ENCODE measurements at regions not wholly inside any gene's neighbourhood (a gene's known extent, or its start where the extent isn't known, plus 50 kb on each side); places are given as distances from the start of the nearest gene placed in this dataset.

DNA sequence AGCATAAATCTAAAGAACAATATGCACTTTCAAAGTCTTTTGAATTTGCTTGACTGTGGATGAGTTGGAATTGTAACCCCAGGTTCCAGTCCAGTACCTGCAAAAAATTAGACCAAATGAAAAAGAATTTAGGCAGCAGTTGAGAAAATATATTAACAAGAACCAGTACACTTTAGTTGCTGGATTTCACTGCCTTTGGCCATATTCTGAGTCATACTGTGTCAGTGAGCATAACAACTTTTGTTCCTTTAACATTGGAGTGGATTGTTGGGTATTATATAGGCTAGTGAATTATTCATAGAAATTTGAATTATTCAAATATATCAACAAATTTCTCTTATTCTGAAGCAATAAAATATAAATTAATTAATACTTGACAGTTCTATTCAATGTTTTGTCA is 101.5 kb upstream of the SMAD1 start:
- TF ChIP-seq, protein P1, sequence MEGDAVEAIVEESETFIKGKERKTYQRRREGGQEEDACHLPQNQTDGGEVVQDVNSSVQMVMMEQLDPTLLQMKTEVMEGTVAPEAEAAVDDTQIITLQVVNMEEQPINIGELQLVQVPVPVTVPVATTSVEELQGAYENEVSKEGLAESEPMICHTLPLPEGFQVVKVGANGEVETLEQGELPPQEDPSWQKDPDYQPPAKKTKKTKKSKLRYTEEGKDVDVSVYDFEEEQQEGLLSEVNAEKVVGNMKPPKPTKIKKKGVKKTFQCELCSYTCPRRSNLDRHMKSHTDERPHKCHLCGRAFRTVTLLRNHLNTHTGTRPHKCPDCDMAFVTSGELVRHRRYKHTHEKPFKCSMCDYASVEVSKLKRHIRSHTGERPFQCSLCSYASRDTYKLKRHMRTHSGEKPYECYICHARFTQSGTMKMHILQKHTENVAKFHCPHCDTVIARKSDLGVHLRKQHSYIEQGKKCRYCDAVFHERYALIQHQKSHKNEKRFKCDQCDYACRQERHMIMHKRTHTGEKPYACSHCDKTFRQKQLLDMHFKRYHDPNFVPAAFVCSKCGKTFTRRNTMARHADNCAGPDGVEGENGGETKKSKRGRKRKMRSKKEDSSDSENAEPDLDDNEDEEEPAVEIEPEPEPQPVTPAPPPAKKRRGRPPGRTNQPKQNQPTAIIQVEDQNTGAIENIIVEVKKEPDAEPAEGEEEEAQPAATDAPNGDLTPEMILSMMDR (conservative IDR thresholded peaks at IDR 0.05; ENCODE audit: low read depth, low read length): no peak
- TF ChIP-seq EZH2 (IDR thresholded peaks at IDR 0.05; ENCODE audit: low read length, unreplicated experiment): no peak
- TF ChIP-seq EZH2phosphoT487 (IDR thresholded peaks at IDR 0.05; ENCODE audit: borderline replicate concordance, low read length): no peak

Data from PC-3 (cell line).